ENCODE measurements at regions not wholly inside any gene's neighbourhood (a gene's known extent, or its start where the extent isn't known, plus 50 kb on each side); places are given as distances from the start of the nearest gene placed in this dataset.

DNA sequence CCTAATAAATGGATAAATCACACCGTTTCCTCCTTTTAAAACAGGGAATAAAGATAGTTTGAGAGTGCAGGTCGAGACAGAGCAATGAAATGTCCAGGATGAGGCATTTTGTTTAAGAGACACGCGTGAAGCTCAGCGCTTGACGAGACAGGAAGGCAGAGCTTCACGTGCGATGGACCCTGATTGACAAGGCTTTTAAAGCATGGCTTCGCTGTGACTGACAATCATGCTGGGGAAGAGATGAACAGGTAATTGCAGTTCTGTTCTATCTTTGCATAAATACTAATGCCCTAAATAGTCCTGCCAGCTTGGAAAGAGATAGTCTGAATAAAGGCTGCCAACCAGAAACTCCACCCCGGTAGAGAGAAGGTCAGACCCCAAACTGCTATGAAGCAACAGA is 442.3 kb upstream of the PFKP start:
- no peak for TF ChIP-seq POLR2A (IDR thresholded peaks at IDR 0.05)
- TF ChIP-seq, protein P1, sequence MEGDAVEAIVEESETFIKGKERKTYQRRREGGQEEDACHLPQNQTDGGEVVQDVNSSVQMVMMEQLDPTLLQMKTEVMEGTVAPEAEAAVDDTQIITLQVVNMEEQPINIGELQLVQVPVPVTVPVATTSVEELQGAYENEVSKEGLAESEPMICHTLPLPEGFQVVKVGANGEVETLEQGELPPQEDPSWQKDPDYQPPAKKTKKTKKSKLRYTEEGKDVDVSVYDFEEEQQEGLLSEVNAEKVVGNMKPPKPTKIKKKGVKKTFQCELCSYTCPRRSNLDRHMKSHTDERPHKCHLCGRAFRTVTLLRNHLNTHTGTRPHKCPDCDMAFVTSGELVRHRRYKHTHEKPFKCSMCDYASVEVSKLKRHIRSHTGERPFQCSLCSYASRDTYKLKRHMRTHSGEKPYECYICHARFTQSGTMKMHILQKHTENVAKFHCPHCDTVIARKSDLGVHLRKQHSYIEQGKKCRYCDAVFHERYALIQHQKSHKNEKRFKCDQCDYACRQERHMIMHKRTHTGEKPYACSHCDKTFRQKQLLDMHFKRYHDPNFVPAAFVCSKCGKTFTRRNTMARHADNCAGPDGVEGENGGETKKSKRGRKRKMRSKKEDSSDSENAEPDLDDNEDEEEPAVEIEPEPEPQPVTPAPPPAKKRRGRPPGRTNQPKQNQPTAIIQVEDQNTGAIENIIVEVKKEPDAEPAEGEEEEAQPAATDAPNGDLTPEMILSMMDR (IDR thresholded peaks at IDR 0.05): no peak
